ENCODE measurements at regions not wholly inside any gene's neighbourhood (a gene's known extent, or its start where the extent isn't known, plus 50 kb on each side); places are given as distances from the start of the nearest gene placed in this dataset.

DNA sequence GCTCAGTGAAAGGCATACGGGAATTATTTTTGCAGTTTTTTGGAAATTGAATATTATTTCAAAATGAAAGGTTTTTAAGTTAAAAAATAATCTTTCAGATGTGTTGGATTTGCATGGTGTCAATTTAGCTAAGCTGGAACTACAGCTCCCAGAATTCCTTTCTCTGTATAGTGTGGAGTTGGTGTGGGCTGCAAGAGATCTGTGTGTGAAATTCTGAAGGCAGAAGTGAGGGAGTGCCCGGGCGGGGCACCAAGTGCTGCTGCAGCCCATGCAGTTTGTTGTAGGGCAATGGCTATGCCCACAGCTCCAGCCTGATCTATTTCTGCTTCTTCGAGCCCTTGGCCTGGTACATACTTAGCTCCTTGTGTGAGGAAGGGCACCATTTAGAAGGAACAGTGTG is 60.5 kb upstream of the CSF1 start:
- intact Hi-C loops (cut with micrococcal nuclease; ENCODE audit: unreplicated experiment) (no loop called here), in situ Hi-C loops (cut with HindIII; ENCODE audit: low pct_unique_long_range_greater_than_20kb, low sequenced_read_pairs) (no loop called here)
- Histone ChIP-seq H3K9me3 (ENCODE audit: control insufficient read depth, insufficient read depth, low read depth, low read length) (no peaks in the 10 kb centered on the region), H3K4me1 (ENCODE audit: control insufficient read depth, insufficient read depth, low read length) (no peaks in the 10 kb centered on the region), H3K36me3 (ENCODE audit: control insufficient read depth, insufficient read depth, low read length) (no peaks in the 10 kb centered on the region), H3K4me3 (ENCODE audit: low read depth in 2 of 2, low read length in 2 of 2) (no peak overlapping the region), H3K27ac (ENCODE audit: low read length) (peak overlapping the region; percentile 51; the same call in 1 of the 2 replicates), H3K27me3 (ENCODE audit: control insufficient read depth, insufficient read depth, low read length) (no peaks in the 10 kb centered on the region)
- DNase-seq (ENCODE audit: low read depth, low spot score): no peak
- TF ChIP-seq TCF7L2 (IDR thresholded peaks at IDR 0.05; ENCODE audit: low read depth, low read length) (no peak), SIN3A (IDR thresholded peaks at IDR 0.05; ENCODE audit: borderline replicate concordance, insufficient read depth, low read depth, low read length) (no peak), POLR2AphosphoS5 (IDR thresholded peaks at IDR 0.05; ENCODE audit: low read depth, low read length) (no peak)
- TF ChIP-seq, protein P1, sequence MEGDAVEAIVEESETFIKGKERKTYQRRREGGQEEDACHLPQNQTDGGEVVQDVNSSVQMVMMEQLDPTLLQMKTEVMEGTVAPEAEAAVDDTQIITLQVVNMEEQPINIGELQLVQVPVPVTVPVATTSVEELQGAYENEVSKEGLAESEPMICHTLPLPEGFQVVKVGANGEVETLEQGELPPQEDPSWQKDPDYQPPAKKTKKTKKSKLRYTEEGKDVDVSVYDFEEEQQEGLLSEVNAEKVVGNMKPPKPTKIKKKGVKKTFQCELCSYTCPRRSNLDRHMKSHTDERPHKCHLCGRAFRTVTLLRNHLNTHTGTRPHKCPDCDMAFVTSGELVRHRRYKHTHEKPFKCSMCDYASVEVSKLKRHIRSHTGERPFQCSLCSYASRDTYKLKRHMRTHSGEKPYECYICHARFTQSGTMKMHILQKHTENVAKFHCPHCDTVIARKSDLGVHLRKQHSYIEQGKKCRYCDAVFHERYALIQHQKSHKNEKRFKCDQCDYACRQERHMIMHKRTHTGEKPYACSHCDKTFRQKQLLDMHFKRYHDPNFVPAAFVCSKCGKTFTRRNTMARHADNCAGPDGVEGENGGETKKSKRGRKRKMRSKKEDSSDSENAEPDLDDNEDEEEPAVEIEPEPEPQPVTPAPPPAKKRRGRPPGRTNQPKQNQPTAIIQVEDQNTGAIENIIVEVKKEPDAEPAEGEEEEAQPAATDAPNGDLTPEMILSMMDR (IDR thresholded peaks at IDR 0.05): no peak
- TF ChIP-seq, protein P2, sequence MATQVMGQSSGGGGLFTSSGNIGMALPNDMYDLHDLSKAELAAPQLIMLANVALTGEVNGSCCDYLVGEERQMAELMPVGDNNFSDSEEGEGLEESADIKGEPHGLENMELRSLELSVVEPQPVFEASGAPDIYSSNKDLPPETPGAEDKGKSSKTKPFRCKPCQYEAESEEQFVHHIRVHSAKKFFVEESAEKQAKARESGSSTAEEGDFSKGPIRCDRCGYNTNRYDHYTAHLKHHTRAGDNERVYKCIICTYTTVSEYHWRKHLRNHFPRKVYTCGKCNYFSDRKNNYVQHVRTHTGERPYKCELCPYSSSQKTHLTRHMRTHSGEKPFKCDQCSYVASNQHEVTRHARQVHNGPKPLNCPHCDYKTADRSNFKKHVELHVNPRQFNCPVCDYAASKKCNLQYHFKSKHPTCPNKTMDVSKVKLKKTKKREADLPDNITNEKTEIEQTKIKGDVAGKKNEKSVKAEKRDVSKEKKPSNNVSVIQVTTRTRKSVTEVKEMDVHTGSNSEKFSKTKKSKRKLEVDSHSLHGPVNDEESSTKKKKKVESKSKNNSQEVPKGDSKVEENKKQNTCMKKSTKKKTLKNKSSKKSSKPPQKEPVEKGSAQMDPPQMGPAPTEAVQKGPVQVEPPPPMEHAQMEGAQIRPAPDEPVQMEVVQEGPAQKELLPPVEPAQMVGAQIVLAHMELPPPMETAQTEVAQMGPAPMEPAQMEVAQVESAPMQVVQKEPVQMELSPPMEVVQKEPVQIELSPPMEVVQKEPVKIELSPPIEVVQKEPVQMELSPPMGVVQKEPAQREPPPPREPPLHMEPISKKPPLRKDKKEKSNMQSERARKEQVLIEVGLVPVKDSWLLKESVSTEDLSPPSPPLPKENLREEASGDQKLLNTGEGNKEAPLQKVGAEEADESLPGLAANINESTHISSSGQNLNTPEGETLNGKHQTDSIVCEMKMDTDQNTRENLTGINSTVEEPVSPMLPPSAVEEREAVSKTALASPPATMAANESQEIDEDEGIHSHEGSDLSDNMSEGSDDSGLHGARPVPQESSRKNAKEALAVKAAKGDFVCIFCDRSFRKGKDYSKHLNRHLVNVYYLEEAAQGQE (IDR thresholded peaks at IDR 0.05; ENCODE audit: insufficient read depth in 1 of 2, low read depth in 2 of 2, low read length in 1 of 2): no peak
- no peak for ATAC-seq
- CTCF ChIA-PET: no interaction called here
- POLR2A ChIA-PET: no interaction called here
- no TSS peak for BruUV-seq (replicated peaks)

DNA sequence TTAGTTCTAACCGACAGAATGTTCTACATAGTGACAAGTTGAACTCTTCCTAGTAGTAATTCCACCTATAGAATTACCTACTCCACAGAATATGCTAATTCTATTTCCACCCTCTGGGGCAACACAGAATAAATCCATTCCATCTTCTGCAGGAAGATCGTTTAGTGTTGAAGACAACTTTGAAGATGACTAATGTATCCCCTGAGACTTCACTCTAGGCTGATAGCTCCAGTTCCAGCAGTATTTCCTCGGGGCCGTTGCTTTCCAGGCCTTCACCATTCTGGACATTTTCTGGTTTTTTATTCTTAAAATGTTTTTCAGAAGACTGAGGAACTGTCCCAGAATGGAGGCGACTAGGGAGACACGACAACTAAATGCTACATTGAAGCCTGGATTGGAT is 61.0 kb upstream of the CSF1 start:
- ChIA-PET POLR2A (no interaction called here), CTCF (no interaction called here)
- no TSS peak for BruUV-seq (replicated peaks)
- no peaks in the 10 kb centered on the region for H3K9me3 ChIP-seq (ENCODE audit: control insufficient read depth, insufficient read depth, low read depth, low read length)
- DNase-seq (ENCODE audit: low read depth, low spot score) (no peak), ATAC-seq (no peak)
- no peaks in the 10 kb centered on the region for H3K36me3 ChIP-seq (ENCODE audit: control insufficient read depth, insufficient read depth, low read length)
- H3K27ac ChIP-seq (ENCODE audit: low read length): peak overlapping the region; percentile 26; the same call in 1 of the 2 replicates
- no peaks in the 10 kb centered on the region for H3K27me3 ChIP-seq (ENCODE audit: control insufficient read depth, insufficient read depth, low read length)
- no peaks in the 10 kb centered on the region for H3K4me1 ChIP-seq (ENCODE audit: control insufficient read depth, insufficient read depth, low read length)
- in situ Hi-C loops (cut with HindIII; ENCODE audit: low pct_unique_long_range_greater_than_20kb, low sequenced_read_pairs) (no loop called here), intact Hi-C loops (cut with micrococcal nuclease; ENCODE audit: unreplicated experiment) (no loop called here)
- no peak overlapping the region for H3K4me3 ChIP-seq (ENCODE audit: low read depth in 2 of 2, low read length in 2 of 2)
- TF ChIP-seq, protein P2 (IDR thresholded peaks at IDR 0.05; ENCODE audit: insufficient read depth in 1 of 2, low read depth in 2 of 2, low read length in 1 of 2): no peak
- TF ChIP-seq SIN3A (IDR thresholded peaks at IDR 0.05; ENCODE audit: borderline replicate concordance, insufficient read depth, low read depth, low read length) (no peak), TCF7L2 (IDR thresholded peaks at IDR 0.05; ENCODE audit: low read depth, low read length) (no peak), POLR2AphosphoS5 (IDR thresholded peaks at IDR 0.05; ENCODE audit: low read depth, low read length) (no peak)
- TF ChIP-seq, protein P1 (IDR thresholded peaks at IDR 0.05): no peak

All from Panc1 (cell line).